Naive thymus-derived CD4-positive, alpha-beta T cell (primary cell): ENCODE measurements at regions not wholly inside any gene's neighbourhood (a gene's known extent, or its start where the extent isn't known, plus 50 kb on each side); places are given as distances from the start of the nearest gene placed in this dataset.

Source experiments
- ATAC-seq: fragments of 150-1000 bp; cut with Tn5 transposase; 2 replicates; pipeline ENCODE4 v1.10.0; 2021; ENCODE audit warnings: mild to moderate bottlenecking, moderate library complexity
- CTCF ChIA-PET: fragments of 350-600 bp; sonication (Branson Sonifier 250); formaldehyde crosslinking; loops from one replicate; lab custom pipeline; 2021; ENCODE audit warnings: antibody characterized with exemption; lab: Charles Lee
- POLR2A ChIA-PET: fragments of 350-600 bp; sonication (Branson Sonifier 250); formaldehyde crosslinking; loops from one replicate; lab custom pipeline; 2021; ENCODE audit warnings: antibody characterized with exemption, inconsistent platforms; lab: Charles Lee
- DNase-seq, 9 donors: peaks; one replicate each; pipeline versions ENCODE4 v3.0.0 to v3.0.0-alpha.2; 2020 to 2022; ENCODE audit warnings: mixed read lengths in 1 of 9
- H3K27ac ChIP-seq: one replicate; pipeline ENCODE4 v1.7.0; 2013; ENCODE audit warnings: mild to moderate bottlenecking, low read depth, low read length, moderate library complexity
- H3K27me3 ChIP-seq, 2 donors: one replicate each; pipeline ENCODE4 v1.7.0; 2013; ENCODE audit warnings: low read length in 2 of 2, mild to moderate bottlenecking in 2 of 2, moderate library complexity in 2 of 2; ENCODE audit not compliant: control insufficient read depth in 2 of 2, insufficient read depth in 2 of 2
- H3K36me3 ChIP-seq, 3 experiments: 1 replicate in 2 of 3; 2 replicates in 1 of 3; pipeline ENCODE4 v1.7.0; 2013; ENCODE audit warnings: low read length in 3 of 3, mild to moderate bottlenecking in 3 of 3, moderate library complexity in 1 of 3; ENCODE audit not compliant: insufficient read depth in 3 of 3, control insufficient read depth in 2 of 3
- H3K4me1 ChIP-seq, 2 donors: one replicate each; pipeline ENCODE4 v1.7.0; 2013; ENCODE audit warnings: low read length in 2 of 2, mild to moderate bottlenecking in 2 of 2, moderate library complexity in 1 of 2; ENCODE audit not compliant: control insufficient read depth in 2 of 2, insufficient read depth in 2 of 2
- H3K4me3 ChIP-seq: 2 replicates; pipeline ENCODE4 v1.7.0; 2013; ENCODE audit warnings: mild to moderate bottlenecking, low read length
- H3K9me3 ChIP-seq, 3 experiments: 1 replicate in 2 of 3; 2 replicates in 1 of 3; pipeline ENCODE4 v1.7.0; 2013; ENCODE audit warnings: low read length in 3 of 3; ENCODE audit not compliant: control insufficient read depth in 2 of 3
- H3K27ac Mint-ChIP-seq, 9 donors: one replicate each; pipeline ENCODE4 v1.8.0; 2020 to 2022; ENCODE audit warnings: mixed read lengths in 9 of 9, mild to moderate bottlenecking in 8 of 9, moderate library complexity in 5 of 9, inconsistent platforms in 2 of 9
- H3K27me3 Mint-ChIP-seq, 5 donors: one replicate each; pipeline ENCODE4 v1.8.0; 2021 to 2022; ENCODE audit warnings: mixed read lengths in 5 of 5, mild to moderate bottlenecking in 1 of 5
- H3K36me3 Mint-ChIP-seq, 5 donors: one replicate each; pipeline ENCODE4 v1.8.0; 2020 to 2022; ENCODE audit warnings: mixed read lengths in 5 of 5, mild to moderate bottlenecking in 3 of 5, inconsistent platforms in 1 of 5
- H3K4me1 Mint-ChIP-seq, 7 donors: one replicate each; pipeline ENCODE4 v1.8.0; 2020 to 2022; ENCODE audit warnings: mixed read lengths in 7 of 7, mild to moderate bottlenecking in 3 of 7, inconsistent platforms in 1 of 7
- H3K4me3 Mint-ChIP-seq, 10 donors: one replicate each; pipeline ENCODE4 v1.8.0; 2020 to 2022; ENCODE audit warnings: mild to moderate bottlenecking in 10 of 10, mixed read lengths in 10 of 10, moderate library complexity in 6 of 10, inconsistent platforms in 2 of 10
- H3K9me3 Mint-ChIP-seq, 11 donors: one replicate each; pipeline ENCODE4 v1.8.0; 2020 to 2022; ENCODE audit warnings: mixed read lengths in 11 of 11, mild to moderate bottlenecking in 4 of 11, inconsistent platforms in 1 of 11, moderate library complexity in 1 of 11
- intact Hi-C, 2 donors: fragments of 100-400 bp; cut with micrococcal nuclease; formaldehyde crosslinking; loops; one replicate each; pipeline ENCODE4 v1.15.1; 2023

DNA sequence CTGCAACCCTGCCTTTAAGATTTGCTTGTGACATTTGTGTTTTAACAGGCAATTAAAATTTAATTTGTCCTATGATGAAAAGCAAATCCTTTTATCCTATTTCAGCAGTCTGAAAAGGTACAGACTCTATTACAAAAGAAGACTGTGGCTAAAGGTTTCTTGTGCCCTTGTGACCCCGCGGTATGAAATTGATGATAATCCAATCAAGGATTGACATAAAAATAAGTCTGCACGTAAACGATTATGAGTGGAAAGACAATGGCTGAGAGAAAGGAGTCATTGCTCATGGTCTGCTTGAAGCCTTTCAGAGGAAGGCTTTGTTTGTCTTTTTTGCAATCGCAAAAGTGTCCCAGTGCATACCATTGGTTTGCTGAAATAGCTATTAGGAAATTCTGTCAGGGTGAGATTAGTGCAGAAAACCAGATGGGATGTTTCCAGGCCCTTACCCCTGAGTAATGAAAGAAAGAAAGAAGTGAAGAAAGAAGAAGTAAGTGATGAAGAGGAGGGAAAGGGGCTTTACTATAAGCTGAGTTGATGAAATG, 867.8 kb upstream of the CDH8 start:
- no peaks in the 10 kb centered on the region for H3K4me1 Mint-ChIP-seq
- H3K4me3 Mint-ChIP-seq, result no peak overlapping the region
- DNase-seq, result no peak

DNA sequence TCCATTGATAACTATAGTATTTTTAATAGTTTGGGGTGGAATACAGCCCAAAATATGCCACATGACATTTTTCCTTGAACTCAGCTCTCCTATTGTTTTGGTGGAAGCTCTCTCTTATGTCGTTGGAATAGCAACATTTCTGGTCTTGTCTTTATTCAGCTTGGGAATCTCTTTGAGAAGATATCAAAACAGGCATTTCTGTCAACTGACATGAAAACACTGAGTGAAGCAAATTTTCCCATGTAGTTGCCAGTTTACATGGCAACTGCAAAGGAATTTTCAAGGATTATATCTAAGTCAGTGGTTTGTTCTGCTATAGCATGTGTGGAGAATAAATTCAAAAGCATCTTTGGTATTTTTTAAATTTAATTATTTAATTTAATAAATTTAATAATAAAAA, 863.5 kb upstream of the CDH8 start:
- H3K27me3 Mint-ChIP-seq, result no peaks in the 10 kb centered on the region
- ChIA-PET CTCF (no interaction called here), POLR2A (no interaction called here)
- Histone ChIP-seq H3K27ac (no peak overlapping the region), H3K4me3 (no peak overlapping the region), H3K9me3 (no peaks in the 10 kb centered on the region), H3K4me1 (no peaks in the 10 kb centered on the region), H3K27me3 (no peaks in the 10 kb centered on the region), H3K36me3 (no peaks in the 10 kb centered on the region)
- no peak for DNase-seq
- peaks cover 0 to 3% (median 0%) of the 10 kb centered on the region in 5 donors for H3K36me3 Mint-ChIP-seq
- no peaks in the 10 kb centered on the region for H3K4me1 Mint-ChIP-seq
- peaks cover 8 to 42% (median 16%) of the 10 kb centered on the region in 11 donors for H3K9me3 Mint-ChIP-seq
- H3K4me3 Mint-ChIP-seq, result no peak overlapping the region
- no peak overlapping the region for H3K27ac Mint-ChIP-seq
- no peak for ATAC-seq
- intact Hi-C loops, result no loop called here

More for the DNA sequence above, 867.8 kb upstream of the CDH8 start:
- peaks cover 0 to 4% (median 0%) of the 10 kb centered on the region in 3 experiments for H3K9me3 ChIP-seq
- no peaks in the 10 kb centered on the region for H3K4me1 ChIP-seq
- no peak overlapping the region for H3K4me3 ChIP-seq
- H3K36me3 ChIP-seq, result no peaks in the 10 kb centered on the region
- H3K27ac Mint-ChIP-seq, result no peak overlapping the region
- no peak overlapping the region for H3K27ac ChIP-seq
- no peak for ATAC-seq
- intact Hi-C loops, result no loop called here
- ChIA-PET CTCF (no interaction called here), POLR2A (no interaction called here)
- H3K27me3 Mint-ChIP-seq, result no peaks in the 10 kb centered on the region
- peaks cover 4 to 31% (median 11%) of the 10 kb centered on the region in 11 donors for H3K9me3 Mint-ChIP-seq
- peaks cover 0 to 3% (median 0%) of the 10 kb centered on the region in 5 donors for H3K36me3 Mint-ChIP-seq
- H3K27me3 ChIP-seq, result no peaks in the 10 kb centered on the region

DNA sequence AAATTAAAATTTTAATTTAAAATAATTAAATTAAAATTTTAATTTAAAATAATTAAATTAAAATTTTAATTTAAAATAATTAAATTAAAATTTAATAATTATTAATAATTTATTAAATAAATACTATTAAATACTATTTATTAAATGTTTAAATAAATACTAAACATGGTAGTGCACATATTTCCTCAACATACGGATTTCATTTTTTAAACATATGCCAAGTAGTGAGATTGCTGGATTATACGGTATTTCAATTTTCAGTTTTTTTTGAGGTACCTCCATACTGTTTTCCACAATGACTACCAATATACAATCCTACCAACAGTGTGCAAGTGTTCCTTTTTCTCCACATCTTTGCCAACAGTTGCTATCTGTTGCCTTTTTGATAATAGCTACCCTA, 852.9 kb upstream of the CDH8 start:
- Histone ChIP-seq H3K4me1 (no peaks in the 10 kb centered on the region), H3K4me3 (no peak overlapping the region), H3K27me3 (no peaks in the 10 kb centered on the region), H3K36me3 (no peaks in the 10 kb centered on the region), H3K9me3 (peaks cover 0 to 12% (median 0%) of the 10 kb centered on the region in 3 experiments), H3K27ac (no peak overlapping the region)
- no peaks in the 10 kb centered on the region for H3K4me1 Mint-ChIP-seq
- no peaks in the 10 kb centered on the region for H3K36me3 Mint-ChIP-seq
- intact Hi-C loops, result no loop called here
- no peaks in the 10 kb centered on the region for H3K27me3 Mint-ChIP-seq
- no peak overlapping the region for H3K27ac Mint-ChIP-seq
- ATAC-seq (no peak), DNase-seq (no peak)
- no peak overlapping the region for H3K4me3 Mint-ChIP-seq
- CTCF ChIA-PET, result no interaction called here
- H3K9me3 Mint-ChIP-seq, result peaks cover 3 to 53% (median 12%) of the 10 kb centered on the region in 11 donors
- POLR2A ChIA-PET, result no interaction called here

DNA sequence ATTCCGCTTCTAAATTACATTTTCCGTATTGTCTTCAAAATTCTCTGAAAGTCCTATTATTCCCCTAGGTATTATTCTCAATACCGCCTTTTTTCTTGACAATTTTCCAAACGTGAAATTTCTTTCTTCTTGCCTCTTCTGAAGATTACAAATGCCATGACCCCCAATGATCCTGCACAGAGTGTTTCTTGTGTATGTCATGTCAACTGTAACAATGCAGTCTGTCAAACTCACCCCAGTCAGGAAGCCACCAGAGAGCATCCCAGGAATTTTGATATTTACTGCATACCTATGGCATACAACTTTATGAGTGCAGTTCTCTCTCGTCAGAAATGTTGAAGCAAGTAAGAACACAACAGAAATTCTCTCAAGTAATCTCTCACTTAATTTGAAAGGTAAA, 847.3 kb upstream of the CDH8 start:
- Mint-ChIP-seq H3K27ac (no peak overlapping the region), H3K27me3 (no peaks in the 10 kb centered on the region), H3K36me3 (no peaks in the 10 kb centered on the region), H3K4me3 (no peak overlapping the region), H3K9me3 (peaks cover 5 to 46% (median 12%) of the 10 kb centered on the region in 11 donors), H3K4me1 (no peaks in the 10 kb centered on the region)
- H3K27me3 ChIP-seq, result no peaks in the 10 kb centered on the region
- no peak overlapping the region for H3K4me3 ChIP-seq
- CTCF ChIA-PET, result no interaction called here
- H3K4me1 ChIP-seq, result no peaks in the 10 kb centered on the region
- POLR2A ChIA-PET, result no interaction called here
- no peaks in the 10 kb centered on the region for H3K36me3 ChIP-seq
- ATAC-seq, result no peak
- no peak for DNase-seq
- intact Hi-C loops, result no loop called here
- H3K9me3 ChIP-seq, result peaks cover 0 to 9% (median 0%) of the 10 kb centered on the region in 3 experiments
- H3K27ac ChIP-seq, result no peak overlapping the region

DNA sequence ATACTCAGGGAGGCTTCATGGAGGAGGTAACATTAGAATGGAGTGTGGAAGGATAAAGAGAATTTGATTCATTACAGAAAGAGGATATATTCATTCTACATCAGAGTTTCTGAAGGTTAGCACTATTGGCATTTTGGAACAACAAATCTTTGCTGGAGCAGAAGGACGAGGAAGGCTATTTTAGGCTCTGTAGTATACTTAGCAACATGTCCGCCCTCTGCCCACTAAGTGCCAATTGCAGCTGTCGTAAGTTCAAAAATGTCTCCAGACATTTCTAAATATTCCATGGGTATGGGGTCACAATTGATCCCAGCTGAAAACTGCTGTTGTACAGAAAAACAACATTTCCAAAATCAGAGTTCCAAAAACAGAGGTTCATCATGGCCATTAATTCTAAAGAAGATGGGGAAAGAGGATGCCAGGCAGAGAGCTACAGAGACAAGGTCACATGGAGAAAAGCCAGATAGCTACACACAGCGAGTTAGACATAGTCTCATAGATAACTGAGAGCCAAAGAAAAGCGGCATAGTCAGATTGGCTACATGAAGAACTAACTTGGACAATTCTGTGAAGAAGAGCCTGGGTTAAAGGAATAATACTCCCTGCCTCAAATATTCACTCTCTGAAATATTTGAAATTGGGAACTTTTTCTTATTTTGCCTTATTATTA, 846.4 kb upstream of the CDH8 start:
- intact Hi-C loops, result no loop called here
- no peak for DNase-seq
- ChIA-PET CTCF (no interaction called here), POLR2A (no interaction called here)
- Histone ChIP-seq H3K4me1 (no peaks in the 10 kb centered on the region), H3K4me3 (no peak overlapping the region), H3K27ac (no peak overlapping the region), H3K9me3 (peaks cover 0 to 9% (median 0%) of the 10 kb centered on the region in 3 experiments), H3K36me3 (no peaks in the 10 kb centered on the region), H3K27me3 (no peaks in the 10 kb centered on the region)
- peaks cover 5 to 44% (median 14%) of the 10 kb centered on the region in 11 donors for H3K9me3 Mint-ChIP-seq
- ATAC-seq, result no peak
- H3K4me1 Mint-ChIP-seq, result no peaks in the 10 kb centered on the region
- no peaks in the 10 kb centered on the region for H3K36me3 Mint-ChIP-seq
- H3K27ac Mint-ChIP-seq, result no peak overlapping the region
- H3K27me3 Mint-ChIP-seq, result no peaks in the 10 kb centered on the region
- H3K4me3 Mint-ChIP-seq, result no peak overlapping the region

DNA sequence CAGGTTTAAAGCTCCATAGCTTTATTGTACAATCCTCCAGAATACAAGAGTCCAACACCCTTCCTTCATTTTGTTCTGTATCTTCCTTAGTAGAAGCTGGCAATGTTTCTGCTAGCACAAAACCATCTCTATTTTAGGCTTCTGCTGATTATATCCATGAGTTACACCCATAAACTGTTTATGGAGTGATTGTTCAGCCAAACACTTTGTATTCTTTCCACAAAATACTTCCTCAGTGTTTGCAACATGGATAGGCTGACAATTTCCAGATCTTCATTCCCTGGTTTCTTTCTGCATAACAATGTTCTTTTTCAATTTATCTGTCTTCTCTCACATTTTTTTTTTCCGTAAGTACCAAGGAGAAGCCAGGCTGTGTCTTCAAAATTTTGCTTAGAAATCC, 839.9 kb upstream of the CDH8 start:
- ATAC-seq, result no peak
- H3K36me3 Mint-ChIP-seq, result no peaks in the 10 kb centered on the region

DNA sequence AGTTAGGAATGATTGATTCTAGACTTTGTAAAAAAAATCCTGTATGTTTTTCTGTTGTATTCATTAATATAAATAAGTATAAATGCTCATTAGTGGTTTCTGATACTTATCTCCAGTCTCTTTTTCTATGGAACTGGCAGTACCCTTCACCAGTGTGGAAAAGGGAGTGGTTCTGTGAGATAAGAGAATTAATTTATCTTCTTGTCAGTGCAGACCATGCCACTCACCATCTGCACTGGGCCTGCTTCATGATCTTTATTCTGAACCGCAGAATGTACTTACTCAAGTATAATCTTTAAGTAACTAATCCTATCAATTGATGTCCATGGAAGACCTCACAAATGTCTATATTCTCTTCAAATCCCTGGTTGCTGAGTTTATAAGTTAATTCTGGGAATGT, 836.1 kb upstream of the CDH8 start:
- Mint-ChIP-seq H3K27me3 (no peaks in the 10 kb centered on the region), H3K4me1 (no peaks in the 10 kb centered on the region), H3K36me3 (no peaks in the 10 kb centered on the region), H3K4me3 (no peak overlapping the region), H3K9me3 (peaks cover 4 to 44% (median 10%) of the 10 kb centered on the region in 11 donors), H3K27ac (no peak overlapping the region)
- Histone ChIP-seq H3K9me3 (peaks cover 0 to 4% (median 0%) of the 10 kb centered on the region in 3 experiments), H3K4me1 (no peaks in the 10 kb centered on the region), H3K27ac (no peak overlapping the region), H3K27me3 (no peaks in the 10 kb centered on the region), H3K4me3 (no peak overlapping the region), H3K36me3 (no peaks in the 10 kb centered on the region)
- POLR2A ChIA-PET, result no interaction called here
- intact Hi-C loops, result no loop called here
- no peak for DNase-seq
- ATAC-seq, result no peak
- CTCF ChIA-PET, result no interaction called here

More for the DNA sequence above, 839.9 kb upstream of the CDH8 start:
- no peaks in the 10 kb centered on the region for H3K4me1 Mint-ChIP-seq
- peaks cover 4 to 45% (median 13%) of the 10 kb centered on the region in 11 donors for H3K9me3 Mint-ChIP-seq
- H3K27ac Mint-ChIP-seq, result no peak overlapping the region
- Histone ChIP-seq H3K4me3 (no peak overlapping the region), H3K36me3 (no peaks in the 10 kb centered on the region), H3K9me3 (no peaks in the 10 kb centered on the region), H3K4me1 (no peaks in the 10 kb centered on the region), H3K27me3 (no peaks in the 10 kb centered on the region), H3K27ac (no peak overlapping the region)
- CTCF ChIA-PET, result no interaction called here
- POLR2A ChIA-PET, result no interaction called here
- intact Hi-C loops, result no loop called here
- no peak overlapping the region for H3K4me3 Mint-ChIP-seq
- no peak for DNase-seq
- H3K27me3 Mint-ChIP-seq, result no peaks in the 10 kb centered on the region
